Liver (tissue), 8 donors: ENCODE measurements at regions not wholly inside any gene's neighbourhood (a gene's known extent, or its start where the extent isn't known, plus 50 kb on each side); places are given as distances from the start of the nearest gene placed in this dataset.

Experiments used
- DNase-seq: peaks from one replicate; pipeline ENCODE4 v3.0.0-alpha.2; 2017; ENCODE audit warnings: low spot score
- H3K27ac ChIP-seq, 2 donors: one replicate each; pipeline ENCODE4 v1.7.0; 2013; ENCODE audit warnings: inconsistent platforms in 2 of 2, low read length in 2 of 2, control low read depth in 1 of 2, low read depth in 1 of 2, mild to moderate bottlenecking in 1 of 2
- H3K27me3 ChIP-seq, 4 donors: one replicate each; pipeline versions ENCODE4 v1.6.1 to v1.7.0; 2013; ENCODE audit warnings: low read length in 3 of 4, inconsistent platforms in 1 of 4, mild to moderate bottlenecking in 1 of 4, moderate library complexity in 1 of 4; ENCODE audit not compliant: control insufficient read depth in 4 of 4, insufficient read depth in 4 of 4
- H3K36me3 ChIP-seq, 4 donors: one replicate each; pipeline versions ENCODE4 v1.6.1 to v1.7.0; 2013; ENCODE audit warnings: low read length in 3 of 4, mild to moderate bottlenecking in 3 of 4, low read depth in 1 of 4, moderate library complexity in 1 of 4; ENCODE audit not compliant: control insufficient read depth in 4 of 4, insufficient read depth in 3 of 4
- H3K4me1 ChIP-seq, 4 donors: one replicate each; pipeline versions ENCODE4 v1.6.1 to v1.7.0; 2013; ENCODE audit warnings: low read length in 3 of 4, mild to moderate bottlenecking in 3 of 4, moderate library complexity in 1 of 4; ENCODE audit not compliant: control insufficient read depth in 4 of 4, insufficient read depth in 4 of 4
- H3K4me3 ChIP-seq, 3 donors: one replicate each; pipeline versions ENCODE4 v1.6.1 to v1.7.0; 2013; ENCODE audit warnings: low read length in 3 of 3, control low read depth in 1 of 3, low read depth in 1 of 3, mild to moderate bottlenecking in 1 of 3
- H3K9ac ChIP-seq, 2 donors: one replicate each; pipeline ENCODE4 v1.7.0; 2013; ENCODE audit warnings: low read length in 2 of 2, mild to moderate bottlenecking in 2 of 2, moderate library complexity in 2 of 2, control low read depth in 1 of 2, low read depth in 1 of 2
- H3K9me3 ChIP-seq, 4 donors: one replicate each; pipeline versions ENCODE4 v1.6.1 to v1.7.0; 2013; ENCODE audit warnings: low read length in 3 of 4; ENCODE audit not compliant: control insufficient read depth in 4 of 4
- EGR1 ChIP-seq, 2 donors: IDR thresholded peaks; 2 replicates each; pipeline ENCODE4 v1.6.1; 2016 to 2018; ENCODE audit warnings: antibody characterized with exemption in 2 of 2, low read depth in 2 of 2
- FOXA2 ChIP-seq: IDR thresholded peaks from 2 replicates; pipeline ENCODE4 v1.6.1; 2016; ENCODE audit warnings: antibody characterized with exemption
- GABPA ChIP-seq, 2 donors: IDR thresholded peaks in 1 of 2; conservative IDR thresholded peaks in 1 of 2; 2 replicates each; pipeline ENCODE4 v1.6.1; 2016; ENCODE audit warnings: antibody characterized with exemption in 2 of 2, mild to moderate bottlenecking in 1 of 2, moderate library complexity in 1 of 2
- HNF4A ChIP-seq, 2 donors: conservative IDR thresholded peaks; 2 replicates each; pipeline ENCODE4 v1.6.1; 2016; ENCODE audit warnings: antibody characterized with exemption in 2 of 2, mild to moderate bottlenecking in 2 of 2
- HNF4G ChIP-seq: IDR thresholded peaks from 2 replicates; pipeline ENCODE4 v1.6.1; 2016; ENCODE audit warnings: antibody characterized with exemption
- JUND ChIP-seq, 2 donors: IDR thresholded peaks; 2 replicates each; pipeline ENCODE4 v1.6.1; 2016; ENCODE audit warnings: antibody characterized with exemption in 2 of 2
- NR2F2 ChIP-seq: IDR thresholded peaks from 2 replicates; pipeline ENCODE4 v1.6.1; 2016; ENCODE audit warnings: antibody characterized with exemption
- RAD21 ChIP-seq, 2 donors: IDR thresholded peaks; 2 replicates each; pipeline ENCODE4 v1.6.1; 2016; ENCODE audit warnings: antibody characterized with exemption in 2 of 2, mild to moderate bottlenecking in 2 of 2
- REST ChIP-seq: IDR thresholded peaks from 2 replicates; pipeline ENCODE4 v1.6.1; 2016; ENCODE audit warnings: antibody characterized with exemption, mild to moderate bottlenecking
- RXRA ChIP-seq, 2 donors: IDR thresholded peaks; 2 replicates each; pipeline ENCODE4 v1.6.1; 2017 to 2018; ENCODE audit warnings: antibody characterized with exemption in 2 of 2, mild to moderate bottlenecking in 1 of 2
- SP1 ChIP-seq: IDR thresholded peaks from 2 replicates; pipeline ENCODE4 v1.6.1; 2018; ENCODE audit warnings: antibody characterized with exemption, mild to moderate bottlenecking
- TAF1 ChIP-seq: conservative IDR thresholded peaks from 2 replicates; pipeline ENCODE4 v1.6.1; 2016; ENCODE audit warnings: antibody characterized with exemption, mild to moderate bottlenecking
- YY1 ChIP-seq: IDR thresholded peaks from 2 replicates; pipeline ENCODE4 v1.6.1; 2016; ENCODE audit warnings: antibody characterized with exemption, mild to moderate bottlenecking
- WGBS: extraction: QIAGEN DNeasy Blood & Tissue Kit; methylation state at CpG from one replicate; pipeline ENCODE4 v1.1.7; 2013; 5-methylcytosine and 5-hydroxymethylcytosine counted together
- TF ChIP-seq, protein P1 (sequence below): IDR thresholded peaks from 2 replicates; pipeline ENCODE4 v1.6.1; 2016; ENCODE audit warnings: antibody characterized with exemption
- TF ChIP-seq, protein P2 (sequence below): IDR thresholded peaks from 2 replicates; pipeline ENCODE4 v1.6.1; 2016; ENCODE audit warnings: antibody characterized with exemption
- TF ChIP-seq, protein P3 (sequence below): fragments of 150-350 bp; IDR thresholded peaks from 2 replicates; pipeline ENCODE4 v1.5.1; 2017; ENCODE audit warnings: improper control_type of control experiment, low read depth, low read length; ENCODE audit not compliant: missing input control
- donor health status: healthy.
- donor health status: healthy.
- donor health status: healthy.
- donor health status: healthy.
- donor health status: healthy.

DNA sequence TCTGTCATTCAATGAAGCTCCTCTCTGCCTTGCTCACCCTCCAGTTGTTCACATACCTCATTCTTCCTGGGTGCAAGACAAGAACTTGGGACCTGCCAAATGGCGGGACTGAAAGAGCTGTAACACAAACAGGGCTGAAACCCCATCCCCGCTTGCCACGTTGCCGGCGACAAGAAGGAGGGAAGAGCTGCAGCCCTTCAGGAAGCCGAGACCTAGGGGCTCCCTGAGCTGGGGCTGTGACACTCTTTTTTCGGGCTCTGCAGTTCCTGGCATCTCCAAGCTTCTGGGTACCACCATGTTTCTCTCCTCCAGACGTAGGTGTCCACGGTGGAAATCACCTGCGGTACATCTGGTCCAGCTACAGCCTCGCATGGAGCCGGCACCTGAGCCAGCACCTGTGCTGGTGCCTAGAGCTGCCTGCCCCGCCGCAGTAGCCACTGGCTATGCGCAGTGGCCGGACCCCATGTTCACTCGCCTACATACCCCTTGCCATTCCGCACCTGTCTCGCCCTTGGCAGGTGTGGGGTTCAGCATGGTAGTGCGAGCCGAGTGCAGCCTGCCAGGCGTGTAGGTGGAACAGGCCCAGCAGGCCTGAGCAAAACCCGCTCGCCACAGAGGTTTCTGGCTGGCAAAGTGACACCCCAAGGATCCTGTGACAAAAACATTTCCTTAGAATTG is 367.0 kb upstream of the NEGR1 start:
- H3K9me3 ChIP-seq = no peaks in the 10 kb centered on the region
- no peak for DNase-seq
- H3K4me1 ChIP-seq = no peaks in the 10 kb centered on the region
- H3K9ac ChIP-seq = no peak overlapping the region
- 90% methylated on average over 24 of the region's 24 CpGs for WGBS
- no peaks in the 10 kb centered on the region for H3K27me3 ChIP-seq
- TF ChIP-seq SP1 (no peak), FOXA2 (no peak), REST (no peak), EGR1 (IDR thresholded peaks at IDR 0.05; ENCODE audit: low read depth in 2 of 2) (no peak), JUND (IDR thresholded peaks at IDR 0.05) (no peak), NR2F2 (no peak), TAF1 (no peak), YY1 (no peak), RXRA (IDR thresholded peaks at IDR 0.05) (no peak), RAD21 (IDR thresholded peaks at IDR 0.05) (no peak), HNF4A (conservative IDR thresholded peaks at IDR 0.05) (no peak), GABPA (IDR thresholded peaks at IDR 0.05 in 1 of 2, conservative IDR thresholded peaks at IDR 0.05 in 1 of 2) (no peak), HNF4G (no peak)
- TF ChIP-seq, protein P1, sequence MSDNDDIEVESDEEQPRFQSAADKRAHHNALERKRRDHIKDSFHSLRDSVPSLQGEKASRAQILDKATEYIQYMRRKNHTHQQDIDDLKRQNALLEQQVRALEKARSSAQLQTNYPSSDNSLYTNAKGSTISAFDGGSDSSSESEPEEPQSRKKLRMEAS = no peak
- TF ChIP-seq, protein P2, sequence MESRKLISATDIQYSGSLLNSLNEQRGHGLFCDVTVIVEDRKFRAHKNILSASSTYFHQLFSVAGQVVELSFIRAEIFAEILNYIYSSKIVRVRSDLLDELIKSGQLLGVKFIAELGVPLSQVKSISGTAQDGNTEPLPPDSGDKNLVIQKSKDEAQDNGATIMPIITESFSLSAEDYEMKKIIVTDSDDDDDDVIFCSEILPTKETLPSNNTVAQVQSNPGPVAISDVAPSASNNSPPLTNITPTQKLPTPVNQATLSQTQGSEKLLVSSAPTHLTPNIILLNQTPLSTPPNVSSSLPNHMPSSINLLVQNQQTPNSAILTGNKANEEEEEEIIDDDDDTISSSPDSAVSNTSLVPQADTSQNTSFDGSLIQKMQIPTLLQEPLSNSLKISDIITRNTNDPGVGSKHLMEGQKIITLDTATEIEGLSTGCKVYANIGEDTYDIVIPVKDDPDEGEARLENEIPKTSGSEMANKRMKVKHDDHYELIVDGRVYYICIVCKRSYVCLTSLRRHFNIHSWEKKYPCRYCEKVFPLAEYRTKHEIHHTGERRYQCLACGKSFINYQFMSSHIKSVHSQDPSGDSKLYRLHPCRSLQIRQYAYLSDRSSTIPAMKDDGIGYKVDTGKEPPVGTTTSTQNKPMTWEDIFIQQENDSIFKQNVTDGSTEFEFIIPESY = no peak
- TF ChIP-seq, protein P3, sequence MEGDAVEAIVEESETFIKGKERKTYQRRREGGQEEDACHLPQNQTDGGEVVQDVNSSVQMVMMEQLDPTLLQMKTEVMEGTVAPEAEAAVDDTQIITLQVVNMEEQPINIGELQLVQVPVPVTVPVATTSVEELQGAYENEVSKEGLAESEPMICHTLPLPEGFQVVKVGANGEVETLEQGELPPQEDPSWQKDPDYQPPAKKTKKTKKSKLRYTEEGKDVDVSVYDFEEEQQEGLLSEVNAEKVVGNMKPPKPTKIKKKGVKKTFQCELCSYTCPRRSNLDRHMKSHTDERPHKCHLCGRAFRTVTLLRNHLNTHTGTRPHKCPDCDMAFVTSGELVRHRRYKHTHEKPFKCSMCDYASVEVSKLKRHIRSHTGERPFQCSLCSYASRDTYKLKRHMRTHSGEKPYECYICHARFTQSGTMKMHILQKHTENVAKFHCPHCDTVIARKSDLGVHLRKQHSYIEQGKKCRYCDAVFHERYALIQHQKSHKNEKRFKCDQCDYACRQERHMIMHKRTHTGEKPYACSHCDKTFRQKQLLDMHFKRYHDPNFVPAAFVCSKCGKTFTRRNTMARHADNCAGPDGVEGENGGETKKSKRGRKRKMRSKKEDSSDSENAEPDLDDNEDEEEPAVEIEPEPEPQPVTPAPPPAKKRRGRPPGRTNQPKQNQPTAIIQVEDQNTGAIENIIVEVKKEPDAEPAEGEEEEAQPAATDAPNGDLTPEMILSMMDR = no peak
- H3K27ac ChIP-seq = no peak overlapping the region
- no peak overlapping the region for H3K4me3 ChIP-seq
- H3K36me3 ChIP-seq = no peaks in the 10 kb centered on the region

DNA sequence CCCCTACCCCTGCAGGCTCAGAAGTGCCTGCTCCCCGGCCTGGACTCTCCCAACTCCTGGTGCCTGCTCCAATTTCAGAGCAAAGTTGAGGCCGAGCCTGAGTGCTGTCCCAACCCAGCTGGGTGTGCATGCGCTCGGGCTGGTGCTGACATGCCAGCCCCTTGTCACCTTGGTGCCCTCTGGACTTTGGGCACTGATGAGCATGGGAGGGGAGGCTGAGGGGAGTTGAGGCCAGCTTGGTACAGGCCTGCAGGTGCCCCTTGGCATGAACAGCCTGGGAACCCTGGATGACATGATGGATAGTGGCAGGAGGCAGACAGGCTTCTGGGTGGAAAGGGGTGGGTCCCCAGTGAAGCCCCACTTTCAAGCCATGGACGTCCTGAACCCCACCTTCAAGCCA is 366.1 kb upstream of the NEGR1 start:
- Histone ChIP-seq H3K9me3 (no peaks in the 10 kb centered on the region), H3K27me3 (no peaks in the 10 kb centered on the region), H3K36me3 (no peaks in the 10 kb centered on the region), H3K9ac (no peak overlapping the region), H3K4me3 (no peak overlapping the region), H3K27ac (no peak overlapping the region), H3K4me1 (no peaks in the 10 kb centered on the region)
- DNase-seq = no peak
- TF ChIP-seq TAF1 = no peak
- TF ChIP-seq RAD21 (IDR thresholded peaks at IDR 0.05) = no peak
- TF ChIP-seq SP1 = no peak
- TF ChIP-seq HNF4A (conservative IDR thresholded peaks at IDR 0.05) = no peak
- TF ChIP-seq HNF4G = no peak
- WGBS = 61% methylated on average over 5 of the region's 5 CpGs
